IMR-90 (cell line): ENCODE measurements at regions not wholly inside any gene's neighbourhood (a gene's known extent, or its start where the extent isn't known, plus 50 kb on each side); places are given as distances from the start of the nearest gene placed in this dataset.

ENCODE experiments used
- ATAC-seq: fragments of 200-7000 bp; cut with Tn5 transposase; 2 replicates; pipeline ENCODE4 v1.9.1; 2020; ENCODE audit warnings: low read depth, mild to moderate bottlenecking, moderate library complexity
- BruUV-seq: library from RNA; stranded (reverse); fragments of 400-500 nt; replicated peaks from 2 replicates; lab custom pipeline; 2021; lab: Mats Ljungman, UMichigan
- CTCF ChIA-PET: fragments of 300-600 bp; formaldehyde crosslinking; extraction: SDS; loops from one replicate; lab custom pipeline; 2021; ENCODE audit warnings: antibody characterized with exemption; lab: Yijun Ruan, JAX
- POLR2A ChIA-PET: fragments of 300-600 bp; sonication (Branson Sonifier 250); formaldehyde crosslinking; loops from one replicate; lab custom pipeline; 2022; ENCODE audit warnings: antibody characterized with exemption; ENCODE audit not compliant: unreplicated experiment; lab: Charles Lee
- DNase-seq: peaks from one replicate; pipeline ENCODE4 v3.0.0; 2013
- H2AFZ ChIP-seq: replicated peaks from 2 replicates; pipeline ENCODE3; 2013; ENCODE audit warnings: low read length, mild to moderate bottlenecking; ENCODE audit not compliant: poor library complexity
- H2AK5ac ChIP-seq: 2 replicates; pipeline ENCODE4 v1.6.1; 2013; ENCODE audit warnings: low read depth, low read length, inconsistent platforms
- H2AK9ac ChIP-seq: replicated peaks from 2 replicates; pipeline ENCODE3; 2013; ENCODE audit warnings: mild to moderate bottlenecking, low read depth, low read length, moderate library complexity; ENCODE audit not compliant: poor library complexity
- H2BK120ac ChIP-seq: 2 replicates; pipeline ENCODE4 v1.6.1; 2013; ENCODE audit warnings: low read depth, low read length, inconsistent platforms
- H2BK15ac ChIP-seq: 3 replicates; pipeline ENCODE4 v1.6.1; 2013; ENCODE audit warnings: low read depth, low read length, inconsistent platforms
- H2BK20ac ChIP-seq: 2 replicates; pipeline ENCODE4 v1.6.1; 2013; ENCODE audit warnings: low read depth, mild to moderate bottlenecking, inconsistent platforms, low read length, moderate library complexity
- H2BK5ac ChIP-seq: 2 replicates; pipeline ENCODE4 v1.6.1; 2013; ENCODE audit warnings: mild to moderate bottlenecking, low read depth, low read length, inconsistent platforms; ENCODE audit not compliant: poor library complexity, severe bottlenecking
- H3K14ac ChIP-seq: replicated peaks from 2 replicates; pipeline ENCODE4 v1.6.1; 2013; ENCODE audit warnings: low read depth, low read length, inconsistent platforms
- H3K18ac ChIP-seq: 2 replicates; pipeline ENCODE4 v1.6.1; 2013; ENCODE audit warnings: low read depth, low read length, control low read depth
- H3K23ac ChIP-seq: 2 replicates; pipeline ENCODE4 v1.6.1; 2013; ENCODE audit warnings: low read depth, low read length, inconsistent platforms
- H3K27ac ChIP-seq: 2 replicates; pipeline ENCODE4 v1.5.1; 2013; ENCODE audit warnings: mild to moderate bottlenecking, control low read depth, low read length; ENCODE audit not compliant: insufficient read depth
- H3K27me3 ChIP-seq: 2 replicates; pipeline ENCODE4 v1.6.1; 2013; ENCODE audit warnings: low read length; ENCODE audit not compliant: control insufficient read depth, insufficient read depth
- H3K36me3 ChIP-seq: 2 replicates; pipeline ENCODE4 v1.6.1; 2013; ENCODE audit warnings: low read length, mixed read lengths; ENCODE audit not compliant: control insufficient read depth, insufficient read depth
- H3K4ac ChIP-seq: 2 replicates; pipeline ENCODE4 v1.6.1; 2013; ENCODE audit warnings: low read depth, low read length, inconsistent platforms
- H3K4me1 ChIP-seq: 2 replicates; pipeline ENCODE4 v1.6.1; 2013; ENCODE audit warnings: low read length, mixed read lengths; ENCODE audit not compliant: control insufficient read depth, insufficient read depth
- H3K4me2 ChIP-seq: 2 replicates; pipeline ENCODE4 v1.6.1; 2013; ENCODE audit warnings: low read depth, mild to moderate bottlenecking, control low read depth, low read length, moderate library complexity
- H3K4me3 ChIP-seq: 2 replicates; pipeline ENCODE4 v1.5.1; 2013; ENCODE audit warnings: low read depth, mild to moderate bottlenecking, control low read depth, low read length, moderate library complexity; ENCODE audit not compliant: insufficient read depth
- H3K56ac ChIP-seq: 2 replicates; pipeline ENCODE4 v1.6.1; 2013; ENCODE audit warnings: low read length, inconsistent platforms; ENCODE audit not compliant: insufficient read depth; ENCODE audit errors: extremely low read depth
- H3K79me1 ChIP-seq, 2 experiments: 2 replicates each; pipeline ENCODE4 v1.6.1; 2013; ENCODE audit warnings: low read length in 2 of 2, inconsistent platforms in 1 of 2, low read depth in 1 of 2
- H3K9ac ChIP-seq: 2 replicates; pipeline ENCODE4 v1.6.1; 2013; ENCODE audit warnings: low read depth, low read length, control low read depth
- H3K9me1 ChIP-seq: 2 replicates; pipeline ENCODE4 v1.6.1; 2013; ENCODE audit warnings: low read length, inconsistent platforms; ENCODE audit not compliant: insufficient read depth
- H3K9me3 ChIP-seq: 2 replicates; pipeline ENCODE4 v1.6.1; 2013; ENCODE audit warnings: low read length; ENCODE audit not compliant: control insufficient read depth, insufficient read depth
- H4K20me1 ChIP-seq: 2 replicates; pipeline ENCODE4 v1.6.1; 2013; ENCODE audit warnings: low read length, inconsistent platforms; ENCODE audit not compliant: insufficient read depth
- H4K5ac ChIP-seq: 2 replicates; pipeline ENCODE4 v1.6.1; 2013; ENCODE audit warnings: mild to moderate bottlenecking, low read depth, low read length, control low read depth
- H4K8ac ChIP-seq, 2 experiments: 2 replicates each; pipeline ENCODE4 v1.6.1; 2013; ENCODE audit warnings: low read depth in 2 of 2, low read length in 2 of 2, control low read depth in 1 of 2, inconsistent platforms in 1 of 2
- H4K91ac ChIP-seq: 2 replicates; pipeline ENCODE4 v1.6.1; 2013; ENCODE audit warnings: low read depth, low read length, inconsistent platforms; ENCODE audit not compliant: insufficient read depth
- CEBPB ChIP-seq: IDR thresholded peaks from 2 replicates; pipeline ENCODE4 v1.6.1; 2012; ENCODE audit warnings: low read depth, low read length, improper control_type of control experiment
- CTCF ChIP-seq: conservative IDR thresholded peaks from 2 replicates; pipeline ENCODE4 v1.5.1; 2012; ENCODE audit warnings: mild to moderate bottlenecking, low read depth, low read length, improper control_type of control experiment
- FOS ChIP-seq: fragments of 150-350 bp; IDR thresholded peaks from 2 replicates; pipeline ENCODE4 v1.6.1; 2016; ENCODE audit warnings: low read depth, low read length
- MAFK ChIP-seq: IDR thresholded peaks from 2 replicates; pipeline ENCODE4 v1.6.1; 2012; ENCODE audit warnings: low read depth, low read length, improper control_type of control experiment
- RCOR1 ChIP-seq: IDR thresholded peaks from 2 replicates; pipeline ENCODE4 v1.6.1; 2012; ENCODE audit warnings: mild to moderate bottlenecking, low read length, improper control_type of control experiment; ENCODE audit not compliant: insufficient replicate concordance
- USF2 ChIP-seq: fragments of 150-350 bp; IDR thresholded peaks from 2 replicates; pipeline ENCODE4 v1.6.1; 2017; ENCODE audit warnings: mild to moderate bottlenecking, antibody characterized with exemption, low read length, low read depth
- WGBS, 2 experiments: methylation state at CpG; one replicate each; pipeline versions ENCODE4 v1.1.5 to v1.1.7; 2013; ENCODE audit warnings: missing lambda C conversion rate in 2 of 2; ENCODE audit not compliant: insufficient read length in 1 of 2; ENCODE audit errors: extremely low coverage in 2 of 2; 5-methylcytosine and 5-hydroxymethylcytosine counted together
- dilution Hi-C: fragments of 300-500 bp; cut with HindIII; formaldehyde crosslinking; loops from one replicate; pipeline ENCODE4 v1.14.3; 2018; ENCODE audit warnings: low sequenced_read_pairs; ENCODE audit not compliant: unreplicated experiment
- in situ Hi-C: fragments of 300-500 bp; cut with MboI; formaldehyde crosslinking; loops from 3 replicates; pipeline ENCODE4 v1.14.3; 2019; ENCODE audit warnings: low sequenced_read_pairs, inconsistent platforms, mixed read lengths
- intact Hi-C: fragments of 100-400 bp; cut with micrococcal nuclease; formaldehyde crosslinking; loops from 2 replicates; pipeline ENCODE4 v1.10.0; 2022

- Histone ChIP-seq H3K79me1 (no peaks in the 10 kb centered on the region), H4K20me1 (no peaks in the 10 kb centered on the region), H3K4me2 (no peak overlapping the region), H4K5ac (peak overlapping the region; percentile 6; the same call in 1 of the 2 replicates), H2AFZ (no peak overlapping the region), H4K8ac (peak overlapping the region in 1 of 2 experiments; percentile 60; a peak in 2 of 4 replicates), H3K4me3 (no peak overlapping the region), H3K27ac (no peak overlapping the region), H3K56ac (no peak overlapping the region), H3K4me1 (peaks cover 14% of the 10 kb centered on the region), H3K14ac (0 out of 2 replicates have a peak overlapping the region, but pooled peaks have one; percentile 30), H2BK20ac (peak overlapping the region; percentile 72; the same call in 1 of the 2 replicates), H2AK9ac (no peak overlapping the region), H3K9me3 (no peaks in the 10 kb centered on the region), H2AK5ac (peak overlapping the region; percentile 27; the same call in 1 of the 2 replicates), H3K23ac (peak overlapping the region; percentile 31; the same call in 1 of the 2 replicates), H3K4ac (peak overlapping the region; percentile 54; the same call in 1 of the 2 replicates), H3K9ac (no peak overlapping the region), H3K36me3 (no peaks in the 10 kb centered on the region), H4K91ac (no peak overlapping the region), H2BK15ac (peak overlapping the region; percentile 87; the same call in 2 of the 3 replicates), H2BK5ac (no peak overlapping the region), H3K18ac (no peak overlapping the region), H3K27me3 (no peaks in the 10 kb centered on the region), H3K9me1 (no peaks in the 10 kb centered on the region; the same call in 1 of the 2 replicates), H2BK120ac (peak overlapping the region; percentile 36; the same call in 1 of the 2 replicates)
- no TSS peak for BruUV-seq
- no peak for ATAC-seq
- dilution Hi-C loops (no loop called here), in situ Hi-C loops (no loop called here), intact Hi-C loops (no loop called here)
- DNase-seq: no peak
- ChIA-PET POLR2A (no interaction called here), CTCF (no interaction called here)
- TF ChIP-seq MAFK (no peak), CTCF (no peak), RCOR1 (no peak), FOS (no peak), CEBPB (no peak), USF2 (no peak)
- no CpG with 5 or more reads among the region's 3 CpGs for WGBS, 2 experiments
Measured at GRCh38 chr2:215615803-215616174, 179.9 kb upstream of the FN1 start.
